ENCODE measurements at regions not wholly inside any gene's neighbourhood (a gene's known extent, or its start where the extent isn't known, plus 50 kb on each side); places are given as distances from the start of the nearest gene placed in this dataset.

DNA sequence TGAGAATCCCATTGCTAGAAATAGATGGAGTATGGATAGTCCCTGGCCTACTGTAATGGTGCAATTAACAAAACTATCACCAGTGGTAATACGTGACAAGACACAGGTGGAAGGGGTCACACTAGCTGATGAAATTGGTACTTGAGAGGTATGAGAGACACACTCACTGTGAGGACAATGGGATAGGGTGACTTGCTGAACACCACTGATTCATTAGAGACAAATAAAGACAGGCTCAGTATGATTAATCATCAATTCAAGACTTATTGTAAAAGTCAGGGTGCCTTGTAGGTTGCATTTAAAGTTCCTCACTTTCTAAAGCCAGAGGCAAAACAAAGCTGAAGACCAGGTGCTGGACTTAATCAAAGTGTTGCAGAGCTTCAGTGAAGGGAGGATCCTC, 361.6 kb upstream of the EMCN start:
- no peaks in the 10 kb centered on the region for H3K36me3 ChIP-seq (ENCODE audit: control insufficient read depth in 2 of 2, insufficient read depth in 1 of 2, low read length in 2 of 2)
- H3K9me3 ChIP-seq (ENCODE audit: control insufficient read depth, insufficient read depth, low read depth, low read length): no peaks in the 10 kb centered on the region
- POLR2A ChIA-PET: no interaction called here
- CTCF ChIA-PET: no interaction called here
- H3K4me3 ChIP-seq (ENCODE audit: low read depth, low read length): no peak overlapping the region
- H3K27ac ChIP-seq (ENCODE audit: extremely low read depth, low read depth, low read length): no peak overlapping the region
- TF ChIP-seq OSR2 (tag by site-specific recombination; IDR thresholded peaks at IDR 0.05): no peak
- TF ChIP-seq, protein P1, sequence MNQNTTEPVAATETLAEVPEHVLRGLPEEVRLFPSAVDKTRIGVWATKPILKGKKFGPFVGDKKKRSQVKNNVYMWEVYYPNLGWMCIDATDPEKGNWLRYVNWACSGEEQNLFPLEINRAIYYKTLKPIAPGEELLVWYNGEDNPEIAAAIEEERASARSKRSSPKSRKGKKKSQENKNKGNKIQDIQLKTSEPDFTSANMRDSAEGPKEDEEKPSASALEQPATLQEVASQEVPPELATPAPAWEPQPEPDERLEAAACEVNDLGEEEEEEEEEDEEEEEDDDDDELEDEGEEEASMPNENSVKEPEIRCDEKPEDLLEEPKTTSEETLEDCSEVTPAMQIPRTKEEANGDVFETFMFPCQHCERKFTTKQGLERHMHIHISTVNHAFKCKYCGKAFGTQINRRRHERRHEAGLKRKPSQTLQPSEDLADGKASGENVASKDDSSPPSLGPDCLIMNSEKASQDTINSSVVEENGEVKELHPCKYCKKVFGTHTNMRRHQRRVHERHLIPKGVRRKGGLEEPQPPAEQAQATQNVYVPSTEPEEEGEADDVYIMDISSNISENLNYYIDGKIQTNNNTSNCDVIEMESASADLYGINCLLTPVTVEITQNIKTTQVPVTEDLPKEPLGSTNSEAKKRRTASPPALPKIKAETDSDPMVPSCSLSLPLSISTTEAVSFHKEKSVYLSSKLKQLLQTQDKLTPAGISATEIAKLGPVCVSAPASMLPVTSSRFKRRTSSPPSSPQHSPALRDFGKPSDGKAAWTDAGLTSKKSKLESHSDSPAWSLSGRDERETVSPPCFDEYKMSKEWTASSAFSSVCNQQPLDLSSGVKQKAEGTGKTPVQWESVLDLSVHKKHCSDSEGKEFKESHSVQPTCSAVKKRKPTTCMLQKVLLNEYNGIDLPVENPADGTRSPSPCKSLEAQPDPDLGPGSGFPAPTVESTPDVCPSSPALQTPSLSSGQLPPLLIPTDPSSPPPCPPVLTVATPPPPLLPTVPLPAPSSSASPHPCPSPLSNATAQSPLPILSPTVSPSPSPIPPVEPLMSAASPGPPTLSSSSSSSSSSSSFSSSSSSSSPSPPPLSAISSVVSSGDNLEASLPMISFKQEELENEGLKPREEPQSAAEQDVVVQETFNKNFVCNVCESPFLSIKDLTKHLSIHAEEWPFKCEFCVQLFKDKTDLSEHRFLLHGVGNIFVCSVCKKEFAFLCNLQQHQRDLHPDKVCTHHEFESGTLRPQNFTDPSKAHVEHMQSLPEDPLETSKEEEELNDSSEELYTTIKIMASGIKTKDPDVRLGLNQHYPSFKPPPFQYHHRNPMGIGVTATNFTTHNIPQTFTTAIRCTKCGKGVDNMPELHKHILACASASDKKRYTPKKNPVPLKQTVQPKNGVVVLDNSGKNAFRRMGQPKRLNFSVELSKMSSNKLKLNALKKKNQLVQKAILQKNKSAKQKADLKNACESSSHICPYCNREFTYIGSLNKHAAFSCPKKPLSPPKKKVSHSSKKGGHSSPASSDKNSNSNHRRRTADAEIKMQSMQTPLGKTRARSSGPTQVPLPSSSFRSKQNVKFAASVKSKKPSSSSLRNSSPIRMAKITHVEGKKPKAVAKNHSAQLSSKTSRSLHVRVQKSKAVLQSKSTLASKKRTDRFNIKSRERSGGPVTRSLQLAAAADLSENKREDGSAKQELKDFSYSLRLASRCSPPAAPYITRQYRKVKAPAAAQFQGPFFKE (tag by site-specific recombination; IDR thresholded peaks at IDR 0.05; ENCODE audit: borderline replicate concordance): no peak
- TF ChIP-seq, protein P2, sequence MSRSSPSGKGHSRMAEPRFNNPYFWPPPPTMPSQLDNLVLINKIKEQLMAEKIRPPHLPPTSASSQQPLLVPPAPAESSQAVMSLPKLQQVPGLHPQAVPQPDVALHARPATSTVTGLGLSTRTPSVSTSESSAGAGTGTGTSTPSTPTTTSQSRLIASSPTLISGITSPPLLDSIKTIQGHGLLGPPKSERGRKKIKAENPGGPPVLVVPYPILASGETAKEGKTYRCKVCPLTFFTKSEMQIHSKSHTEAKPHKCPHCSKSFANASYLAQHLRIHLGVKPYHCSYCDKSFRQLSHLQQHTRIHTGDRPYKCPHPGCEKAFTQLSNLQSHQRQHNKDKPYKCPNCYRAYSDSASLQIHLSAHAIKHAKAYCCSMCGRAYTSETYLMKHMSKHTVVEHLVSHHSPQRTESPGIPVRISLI (tag by site-specific recombination; IDR thresholded peaks at IDR 0.05): no peak
- H3K4me1 ChIP-seq (ENCODE audit: control insufficient read depth, insufficient read depth, low read length): no peaks in the 10 kb centered on the region

DNA sequence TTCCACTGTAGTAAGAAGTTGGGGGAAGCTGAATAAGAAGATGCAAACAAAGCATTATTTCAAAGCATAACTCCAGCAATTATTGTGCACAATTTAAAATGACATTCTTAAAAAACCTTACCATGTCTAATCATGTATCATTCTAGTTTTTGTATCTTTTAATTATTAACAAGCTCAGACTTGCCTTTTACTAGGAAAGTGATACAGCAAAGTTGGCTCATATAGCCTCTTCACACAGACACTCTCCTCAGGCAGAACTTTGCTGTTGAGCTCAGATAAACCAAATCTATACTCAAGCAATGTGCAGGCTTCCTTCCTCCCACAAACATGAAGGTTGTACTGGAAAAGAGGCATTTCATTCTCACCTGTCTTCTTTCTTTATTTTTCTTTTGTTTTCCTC, 358.7 kb upstream of the EMCN start:
- POLR2A ChIA-PET: no interaction called here
- Histone ChIP-seq H3K9me3 (ENCODE audit: control insufficient read depth, insufficient read depth, low read depth, low read length) (no peaks in the 10 kb centered on the region), H3K4me3 (ENCODE audit: low read depth, low read length) (no peak overlapping the region), H3K27ac (ENCODE audit: extremely low read depth, low read depth, low read length) (no peak overlapping the region), H3K36me3 (ENCODE audit: control insufficient read depth in 2 of 2, insufficient read depth in 1 of 2, low read length in 2 of 2) (no peaks in the 10 kb centered on the region), H3K4me1 (ENCODE audit: control insufficient read depth, insufficient read depth, low read length) (no peaks in the 10 kb centered on the region)
- CTCF ChIA-PET: no interaction called here
- no peak for TF ChIP-seq ZNF677 (tag by site-specific recombination; IDR thresholded peaks at IDR 0.05)
- no peak for TF ChIP-seq WT1 (tag by site-specific recombination; IDR thresholded peaks at IDR 0.05)
- no peak for TF ChIP-seq ZFP37 (tag by site-specific recombination; IDR thresholded peaks at IDR 0.05)
- no peak for TF ChIP-seq ZNF830 (tag by site-specific recombination; IDR thresholded peaks at IDR 0.05; ENCODE audit: low read depth)
- no peak for TF ChIP-seq ZNF426 (tag by site-specific recombination; IDR thresholded peaks at IDR 0.05)
- TF ChIP-seq, protein P3, sequence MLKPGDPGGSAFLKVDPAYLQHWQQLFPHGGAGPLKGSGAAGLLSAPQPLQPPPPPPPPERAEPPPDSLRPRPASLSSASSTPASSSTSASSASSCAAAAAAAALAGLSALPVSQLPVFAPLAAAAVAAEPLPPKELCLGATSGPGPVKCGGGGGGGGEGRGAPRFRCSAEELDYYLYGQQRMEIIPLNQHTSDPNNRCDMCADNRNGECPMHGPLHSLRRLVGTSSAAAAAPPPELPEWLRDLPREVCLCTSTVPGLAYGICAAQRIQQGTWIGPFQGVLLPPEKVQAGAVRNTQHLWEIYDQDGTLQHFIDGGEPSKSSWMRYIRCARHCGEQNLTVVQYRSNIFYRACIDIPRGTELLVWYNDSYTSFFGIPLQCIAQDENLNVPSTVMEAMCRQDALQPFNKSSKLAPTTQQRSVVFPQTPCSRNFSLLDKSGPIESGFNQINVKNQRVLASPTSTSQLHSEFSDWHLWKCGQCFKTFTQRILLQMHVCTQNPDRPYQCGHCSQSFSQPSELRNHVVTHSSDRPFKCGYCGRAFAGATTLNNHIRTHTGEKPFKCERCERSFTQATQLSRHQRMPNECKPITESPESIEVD (tag by site-specific recombination; IDR thresholded peaks at IDR 0.05): no peak
- TF ChIP-seq ZBTB8A (tag by site-specific recombination; IDR thresholded peaks at IDR 0.05): no peak
- TF ChIP-seq ZIC2 (tag by site-specific recombination; IDR thresholded peaks at IDR 0.05): no peak
- TF ChIP-seq ZNF302 (tag by site-specific recombination; IDR thresholded peaks at IDR 0.05; ENCODE audit: low read depth): no peak
- TF ChIP-seq REPIN1 (tag by site-specific recombination; IDR thresholded peaks at IDR 0.05; ENCODE audit: low read depth): no peak
- no peak for TF ChIP-seq ZNF777 (tag by site-specific recombination; IDR thresholded peaks at IDR 0.05; ENCODE audit: borderline replicate concordance)
- no peak for TF ChIP-seq ZBTB20 (tag by site-specific recombination; IDR thresholded peaks at IDR 0.05)
- TF ChIP-seq, protein P4, sequence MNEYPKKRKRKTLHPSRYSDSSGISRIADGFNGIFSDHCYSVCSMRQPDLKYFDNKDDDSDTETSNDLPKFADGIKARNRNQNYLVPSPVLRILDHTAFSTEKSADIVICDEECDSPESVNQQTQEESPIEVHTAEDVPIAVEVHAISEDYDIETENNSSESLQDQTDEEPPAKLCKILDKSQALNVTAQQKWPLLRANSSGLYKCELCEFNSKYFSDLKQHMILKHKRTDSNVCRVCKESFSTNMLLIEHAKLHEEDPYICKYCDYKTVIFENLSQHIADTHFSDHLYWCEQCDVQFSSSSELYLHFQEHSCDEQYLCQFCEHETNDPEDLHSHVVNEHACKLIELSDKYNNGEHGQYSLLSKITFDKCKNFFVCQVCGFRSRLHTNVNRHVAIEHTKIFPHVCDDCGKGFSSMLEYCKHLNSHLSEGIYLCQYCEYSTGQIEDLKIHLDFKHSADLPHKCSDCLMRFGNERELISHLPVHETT (tag by site-specific recombination; IDR thresholded peaks at IDR 0.05): no peak
- no peak for TF ChIP-seq ZSCAN16 (tag by site-specific recombination; IDR thresholded peaks at IDR 0.05)
- TF ChIP-seq, protein P5, sequence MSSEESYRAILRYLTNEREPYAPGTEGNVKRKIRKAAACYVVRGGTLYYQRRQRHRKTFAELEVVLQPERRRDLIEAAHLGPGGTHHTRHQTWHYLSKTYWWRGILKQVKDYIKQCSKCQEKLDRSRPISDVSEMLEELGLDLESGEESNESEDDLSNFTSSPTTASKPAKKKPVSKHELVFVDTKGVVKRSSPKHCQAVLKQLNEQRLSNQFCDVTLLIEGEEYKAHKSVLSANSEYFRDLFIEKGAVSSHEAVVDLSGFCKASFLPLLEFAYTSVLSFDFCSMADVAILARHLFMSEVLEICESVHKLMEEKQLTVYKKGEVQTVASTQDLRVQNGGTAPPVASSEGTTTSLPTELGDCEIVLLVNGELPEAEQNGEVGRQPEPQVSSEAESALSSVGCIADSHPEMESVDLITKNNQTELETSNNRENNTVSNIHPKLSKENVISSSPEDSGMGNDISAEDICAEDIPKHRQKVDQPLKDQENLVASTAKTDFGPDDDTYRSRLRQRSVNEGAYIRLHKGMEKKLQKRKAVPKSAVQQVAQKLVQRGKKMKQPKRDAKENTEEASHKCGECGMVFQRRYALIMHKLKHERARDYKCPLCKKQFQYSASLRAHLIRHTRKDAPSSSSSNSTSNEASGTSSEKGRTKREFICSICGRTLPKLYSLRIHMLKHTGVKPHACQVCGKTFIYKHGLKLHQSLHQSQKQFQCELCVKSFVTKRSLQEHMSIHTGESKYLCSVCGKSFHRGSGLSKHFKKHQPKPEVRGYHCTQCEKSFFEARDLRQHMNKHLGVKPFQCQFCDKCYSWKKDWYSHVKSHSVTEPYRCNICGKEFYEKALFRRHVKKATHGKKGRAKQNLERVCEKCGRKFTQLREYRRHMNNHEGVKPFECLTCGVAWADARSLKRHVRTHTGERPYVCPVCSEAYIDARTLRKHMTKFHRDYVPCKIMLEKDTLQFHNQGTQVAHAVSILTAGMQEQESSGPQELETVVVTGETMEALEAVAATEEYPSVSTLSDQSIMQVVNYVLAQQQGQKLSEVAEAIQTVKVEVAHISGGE (tag by site-specific recombination; conservative IDR thresholded peaks at IDR 0.05; ENCODE audit: low read depth): no peak
- TF ChIP-seq ZNF776 (tag by site-specific recombination; IDR thresholded peaks at IDR 0.05; ENCODE audit: borderline replicate concordance): no peak
- TF ChIP-seq FEZF1 (tag by site-specific recombination; IDR thresholded peaks at IDR 0.05): no peak

Data from HEK293 (cell line).